ENCODE measurements at regions not wholly inside any gene's neighbourhood (a gene's known extent, or its start where the extent isn't known, plus 50 kb on each side); places are given as distances from the start of the nearest gene placed in this dataset.

GRCh38 chrX:40502688-40503087, 78.1 kb upstream of the ATP6AP2 start:
- dilution Hi-C loops (cut with MboI; ENCODE audit: extremely low pct_ligation_motif_present, low sequenced_read_pairs) (no loop called here), intact Hi-C loops (cut with micrococcal nuclease) (no loop called here)
- no peaks in the 10 kb centered on the region for H3K9me3 ChIP-seq (replicated peaks; ENCODE audit: control insufficient read depth, insufficient read depth, low read length)
- ChIA-PET POLR2A (no interaction called here), CTCF (no interaction called here)
- DNase-seq (ENCODE audit: low read depth, low spot score) (no peak), FAIRE-seq (no peak)
- no peaks in the 10 kb centered on the region for H3K4me1 ChIP-seq (ENCODE audit: control insufficient read depth, extremely low read depth, insufficient read depth, low read length)
- TF ChIP-seq GATA2 (IDR thresholded peaks at IDR 0.05; ENCODE audit: insufficient read depth, insufficient read length, low read depth, low read length) (no peak), POLR2AphosphoS5 (IDR thresholded peaks at IDR 0.05; ENCODE audit: insufficient read depth, low read depth, low read length) (no peak), MYC (IDR thresholded peaks at IDR 0.05; ENCODE audit: low read depth, low read length) (no peak), CTCF (IDR thresholded peaks at IDR 0.05; ENCODE audit: extremely low read depth in 1 of 2, insufficient read depth in 1 of 2, low read depth in 1 of 2, low read length in 2 of 2) (no peak), POLR2A (IDR thresholded peaks at IDR 0.05; ENCODE audit: low read depth, low read length) (no peak), MAX (IDR thresholded peaks at IDR 0.05; ENCODE audit: insufficient read depth, insufficient read length) (no peak)
- H2AFZ ChIP-seq (ENCODE audit: low read depth, low read length) = no peak overlapping the region
- H3K9me1 ChIP-seq (replicated peaks; ENCODE audit: control insufficient read depth, extremely low read depth, insufficient read depth, low read length) = no peaks in the 10 kb centered on the region
- no peaks in the 10 kb centered on the region for H4K20me1 ChIP-seq (replicated peaks; ENCODE audit: control insufficient read depth, extremely low read depth, insufficient read depth, low read length)
- H3K27me3 ChIP-seq (ENCODE audit: control insufficient read depth in 2 of 2, insufficient read depth in 2 of 2, low read length in 2 of 2) = no peaks in the 10 kb centered on the region
- no peaks in the 10 kb centered on the region for H3K79me2 ChIP-seq (ENCODE audit: control insufficient read depth, insufficient read depth, low read length)
- no TSS peak for BruUV-seq (replicated peaks)
- no peaks in the 10 kb centered on the region for H3K36me3 ChIP-seq (ENCODE audit: control insufficient read depth in 2 of 2, extremely low read depth in 1 of 2, insufficient read depth in 2 of 2, low read length in 2 of 2)
- no peak overlapping the region for H3K4me2 ChIP-seq (ENCODE audit: insufficient read depth, low read length)
- H3K4me3 ChIP-seq (replicated peaks in 1 of 3; ENCODE audit: insufficient read depth in 1 of 3, low read depth in 1 of 3, low read length in 3 of 3) = no peak overlapping the region
- H3K9ac ChIP-seq (replicated peaks; ENCODE audit: extremely low read depth, insufficient read depth, low read length) = no peak overlapping the region
- no peak overlapping the region for H3K27ac ChIP-seq (ENCODE audit: insufficient read depth, low read depth, low read length)

Measured in endothelial cell of umbilical vein (primary cell).